A673 (cell line): ENCODE measurements at regions not wholly inside any gene's neighbourhood (a gene's known extent, or its start where the extent isn't known, plus 50 kb on each side); places are given as distances from the start of the nearest gene placed in this dataset.

Experiments used
- EZH2 ChIP-seq: fragments of 200-600 bp; sonication (generic); IDR thresholded peaks from 2 replicates; pipeline ENCODE4 v1.6.1; 2017; ENCODE audit warnings: borderline replicate concordance, low read depth, mild to moderate bottlenecking, mixed read lengths, antibody characterized with exemption, low read length; ENCODE audit not compliant: poor library complexity, severe bottlenecking
- TF ChIP-seq, protein P1 (sequence below): fragments of 300-800, 200-600 bp; sonication (generic); conservative IDR thresholded peaks from 2 replicates; pipeline ENCODE4 v1.5.1; 2017; ENCODE audit warnings: low read depth, mild to moderate bottlenecking, antibody characterized with exemption, low read length, moderate library complexity, mixed read lengths

DNA sequence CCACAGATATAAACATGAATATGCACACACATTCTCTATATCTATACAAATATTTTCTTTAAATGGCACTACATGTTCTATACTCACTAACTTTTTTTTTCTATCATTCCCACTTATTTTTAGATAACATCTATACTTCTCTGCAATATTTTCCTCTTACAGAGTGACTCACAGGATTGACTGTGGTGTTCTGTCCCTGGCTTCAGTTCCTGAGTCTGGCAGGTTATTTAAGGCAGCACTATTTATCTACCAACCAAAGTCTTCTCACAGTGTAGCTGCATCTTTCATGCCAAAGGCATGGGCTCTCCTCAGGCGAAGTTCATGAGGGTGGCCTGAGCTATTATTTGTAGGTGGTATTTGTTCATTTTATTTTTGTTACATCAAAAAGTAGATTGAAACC is 409.0 kb downstream of the PRR16 start:
- TF ChIP-seq, protein P1, sequence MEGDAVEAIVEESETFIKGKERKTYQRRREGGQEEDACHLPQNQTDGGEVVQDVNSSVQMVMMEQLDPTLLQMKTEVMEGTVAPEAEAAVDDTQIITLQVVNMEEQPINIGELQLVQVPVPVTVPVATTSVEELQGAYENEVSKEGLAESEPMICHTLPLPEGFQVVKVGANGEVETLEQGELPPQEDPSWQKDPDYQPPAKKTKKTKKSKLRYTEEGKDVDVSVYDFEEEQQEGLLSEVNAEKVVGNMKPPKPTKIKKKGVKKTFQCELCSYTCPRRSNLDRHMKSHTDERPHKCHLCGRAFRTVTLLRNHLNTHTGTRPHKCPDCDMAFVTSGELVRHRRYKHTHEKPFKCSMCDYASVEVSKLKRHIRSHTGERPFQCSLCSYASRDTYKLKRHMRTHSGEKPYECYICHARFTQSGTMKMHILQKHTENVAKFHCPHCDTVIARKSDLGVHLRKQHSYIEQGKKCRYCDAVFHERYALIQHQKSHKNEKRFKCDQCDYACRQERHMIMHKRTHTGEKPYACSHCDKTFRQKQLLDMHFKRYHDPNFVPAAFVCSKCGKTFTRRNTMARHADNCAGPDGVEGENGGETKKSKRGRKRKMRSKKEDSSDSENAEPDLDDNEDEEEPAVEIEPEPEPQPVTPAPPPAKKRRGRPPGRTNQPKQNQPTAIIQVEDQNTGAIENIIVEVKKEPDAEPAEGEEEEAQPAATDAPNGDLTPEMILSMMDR = no peak
- no peak for TF ChIP-seq EZH2
